ENCODE measurements at regions not wholly inside any gene's neighbourhood (a gene's known extent, or its start where the extent isn't known, plus 50 kb on each side); places are given as distances from the start of the nearest gene placed in this dataset.

GRCh38 chr19:31541396-31541795, 192.2 kb upstream of the TSHZ3 start:
- DNase-seq (ENCODE audit: low read depth in 1 of 2, low spot score in 2 of 2), result no peak
- TF ChIP-seq BRCA1 (IDR thresholded peaks at IDR 0.05; ENCODE audit: low read depth, low read length), result no peak
- TF ChIP-seq BACH1 (IDR thresholded peaks at IDR 0.05; ENCODE audit: low read length), result no peak
- no peak for TF ChIP-seq ZNF274 (IDR thresholded peaks at IDR 0.05; ENCODE audit: borderline replicate concordance, extremely low read depth, low read length)
- peak overlapping the region; percentile 15 for H3K4ac ChIP-seq (replicated peaks; ENCODE audit: insufficient read length, low read depth, low read length)
- H3K18ac ChIP-seq (ENCODE audit: extremely low read depth, low read length), result no peak overlapping the region
- no peaks in the 10 kb centered on the region for H3K79me2 ChIP-seq (ENCODE audit: control insufficient read depth in 1 of 2, insufficient read depth in 2 of 2, low read length in 2 of 2)
- POLR2A ChIA-PET (ENCODE audit: partially characterized antibody), result no interaction called here
- 64% methylated on average over 2 of the region's 2 CpGs; no CpG with 5 or more reads in 1 of the 2 experiments for WGBS, 2 experiments (ENCODE audit: extremely low coverage in 1 of 2, insufficient coverage in 1 of 2, insufficient read length in 1 of 2, insufficient replicate concordance in 2 of 2, low coverage in 1 of 2, low lambda C conversion rate in 2 of 2, missing lambda C conversion rate in 1 of 2)
- H2AFZ ChIP-seq (ENCODE audit: low read length), result no peak overlapping the region
- no peak overlapping the region for H2BK120ac ChIP-seq (replicated peaks; ENCODE audit: low read depth, low read length)
- CTCF ChIA-PET (ENCODE audit: partially characterized antibody), result interaction anchor here (1.6 kb wide), 2 partner anchors 8 to 21 kb away, joined by 3 to 5 read pairs; no protein-coding TSS in a partner anchor
- no peak overlapping the region for H3K23ac ChIP-seq (ENCODE audit: insufficient read length)
- H3K4me3 ChIP-seq (ENCODE audit: extremely low read depth in 1 of 4, insufficient read depth in 2 of 4, low read depth in 3 of 4, low read length in 4 of 4), result no peak overlapping the region
- H3K14ac ChIP-seq (ENCODE audit: insufficient read length), result no peak overlapping the region
- FAIRE-seq, result no peak
- H4K20me1 ChIP-seq (replicated peaks in 1 of 2; ENCODE audit: control insufficient read depth in 1 of 2, insufficient read depth in 2 of 2, low read length in 2 of 2), result no peaks in the 10 kb centered on the region
- H3K79me1 ChIP-seq (ENCODE audit: low read depth, low read length), result no peaks in the 10 kb centered on the region
- no peak overlapping the region for H2BK12ac ChIP-seq (ENCODE audit: low read depth, low read length)
- peaks cover 0 to 4% (median 0%) of the 10 kb centered on the region in 4 experiments; a peak in 1 of 7 replicates for H3K27me3 ChIP-seq (replicated peaks in 1 of 4; ENCODE audit: control insufficient read depth in 3 of 4, extremely low read depth in 1 of 4, insufficient read depth in 3 of 4, low read length in 3 of 4)
- no peak overlapping the region for H3K9ac ChIP-seq (replicated peaks in 1 of 4; ENCODE audit: extremely low read depth in 1 of 4, low read depth in 3 of 4, low read length in 3 of 4)
- no peak overlapping the region for H2BK5ac ChIP-seq (ENCODE audit: low read depth, low read length)
- peaks cover 0 to 2% (median 0%) of the 10 kb centered on the region in 4 experiments; a peak in 1 of 7 replicates for H3K4me1 ChIP-seq (replicated peaks in 1 of 4; ENCODE audit: control insufficient read depth in 3 of 4, insufficient read depth in 4 of 4, low read length in 3 of 4)
- no peak overlapping the region for H3K56ac ChIP-seq (replicated peaks; ENCODE audit: insufficient read length, low read depth, low read length)
- peaks cover 2 to 4% of the 10 kb centered on the region in 2 experiments; a peak in 2 of 4 replicates for H3K9me3 ChIP-seq (ENCODE audit: insufficient read depth in 2 of 2, low read depth in 1 of 2, low read length in 1 of 2)
- no peaks in the 10 kb centered on the region for H3K23me2 ChIP-seq (ENCODE audit: low read depth, low read length)
- no peak overlapping the region for H3K27ac ChIP-seq (ENCODE audit: low read depth, low read length)
- H4K8ac ChIP-seq (ENCODE audit: extremely low read depth, insufficient read depth, low read length), result no peak overlapping the region
- H2BK20ac ChIP-seq (ENCODE audit: low read length), result no peak overlapping the region
- no peaks in the 10 kb centered on the region for H3K36me3 ChIP-seq (ENCODE audit: control insufficient read depth in 2 of 4, insufficient read depth in 4 of 4, low read length in 3 of 4)
- no peak overlapping the region for H2AK5ac ChIP-seq (ENCODE audit: low read depth, low read length)
- no peak overlapping the region for H2BK15ac ChIP-seq (ENCODE audit: low read length)
- no peak overlapping the region for H3K4me2 ChIP-seq (ENCODE audit: insufficient read depth in 1 of 2, low read depth in 2 of 2, low read length in 2 of 2)
- H4K91ac ChIP-seq (replicated peaks; ENCODE audit: insufficient read length, low read length), result no peak overlapping the region
- H4K5ac ChIP-seq (ENCODE audit: insufficient read length, low read depth, low read length), result no peak overlapping the region
